GM12873 (cell line): ENCODE measurements at regions not wholly inside any gene's neighbourhood (a gene's known extent, or its start where the extent isn't known, plus 50 kb on each side); places are given as distances from the start of the nearest gene placed in this dataset.
A peak's percentile ranks its signal among the peaks of the same experiment; 100 is the strongest.

ENCODE experiments used
- TF ChIP-seq, protein P1 (sequence below): IDR thresholded peaks from 2 replicates; pipeline ENCODE4 v1.5.1; 2012; ENCODE audit warnings: low read depth, mild to moderate bottlenecking, moderate library complexity, low read length, control low read depth; ENCODE audit not compliant: insufficient read depth; ENCODE audit errors: missing control alignments

DNA sequence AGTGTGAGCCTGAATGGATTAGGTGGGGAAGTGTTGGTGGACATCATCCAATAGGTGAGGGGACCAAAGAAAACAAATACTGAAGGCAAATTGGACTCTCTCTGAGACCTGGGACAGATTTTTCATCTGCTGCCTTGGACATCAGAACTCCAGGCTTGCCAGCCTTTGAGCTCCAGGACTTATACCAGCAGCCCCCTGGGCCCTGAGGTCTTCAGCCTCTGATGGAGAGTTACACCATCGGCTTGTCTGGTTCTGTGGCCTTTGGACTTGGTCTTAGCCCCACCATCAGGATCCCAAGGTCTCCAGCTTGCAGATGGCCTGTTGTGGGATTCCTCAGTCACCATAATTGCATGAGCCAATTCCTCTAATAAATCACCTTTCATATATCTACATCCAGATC lies 80.8 kb upstream of the SLC8A3 start:
- TF ChIP-seq, protein P1, sequence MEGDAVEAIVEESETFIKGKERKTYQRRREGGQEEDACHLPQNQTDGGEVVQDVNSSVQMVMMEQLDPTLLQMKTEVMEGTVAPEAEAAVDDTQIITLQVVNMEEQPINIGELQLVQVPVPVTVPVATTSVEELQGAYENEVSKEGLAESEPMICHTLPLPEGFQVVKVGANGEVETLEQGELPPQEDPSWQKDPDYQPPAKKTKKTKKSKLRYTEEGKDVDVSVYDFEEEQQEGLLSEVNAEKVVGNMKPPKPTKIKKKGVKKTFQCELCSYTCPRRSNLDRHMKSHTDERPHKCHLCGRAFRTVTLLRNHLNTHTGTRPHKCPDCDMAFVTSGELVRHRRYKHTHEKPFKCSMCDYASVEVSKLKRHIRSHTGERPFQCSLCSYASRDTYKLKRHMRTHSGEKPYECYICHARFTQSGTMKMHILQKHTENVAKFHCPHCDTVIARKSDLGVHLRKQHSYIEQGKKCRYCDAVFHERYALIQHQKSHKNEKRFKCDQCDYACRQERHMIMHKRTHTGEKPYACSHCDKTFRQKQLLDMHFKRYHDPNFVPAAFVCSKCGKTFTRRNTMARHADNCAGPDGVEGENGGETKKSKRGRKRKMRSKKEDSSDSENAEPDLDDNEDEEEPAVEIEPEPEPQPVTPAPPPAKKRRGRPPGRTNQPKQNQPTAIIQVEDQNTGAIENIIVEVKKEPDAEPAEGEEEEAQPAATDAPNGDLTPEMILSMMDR, result no peak

DNA sequence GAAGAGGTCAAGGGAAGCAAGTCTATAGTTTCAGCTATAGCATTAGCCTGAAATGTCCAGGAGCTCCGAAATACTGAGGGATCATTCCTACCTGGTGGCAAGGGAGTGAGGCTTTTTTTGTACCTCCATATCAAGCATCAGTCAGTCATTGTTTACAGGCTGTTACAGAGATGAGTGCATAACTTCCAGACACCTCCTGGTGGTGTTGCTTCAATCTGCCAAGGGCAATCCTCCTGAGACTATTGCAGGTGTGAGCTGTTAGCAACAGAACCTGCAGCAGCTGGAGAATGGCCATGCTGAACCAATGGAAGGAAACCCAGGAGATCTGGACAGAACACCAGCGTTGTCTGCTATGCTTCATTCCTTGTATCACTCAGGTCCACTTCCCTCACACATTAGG lies 80.0 kb upstream of the SLC8A3 start:
- TF ChIP-seq, protein P1, result peak; percentile 10

DNA sequence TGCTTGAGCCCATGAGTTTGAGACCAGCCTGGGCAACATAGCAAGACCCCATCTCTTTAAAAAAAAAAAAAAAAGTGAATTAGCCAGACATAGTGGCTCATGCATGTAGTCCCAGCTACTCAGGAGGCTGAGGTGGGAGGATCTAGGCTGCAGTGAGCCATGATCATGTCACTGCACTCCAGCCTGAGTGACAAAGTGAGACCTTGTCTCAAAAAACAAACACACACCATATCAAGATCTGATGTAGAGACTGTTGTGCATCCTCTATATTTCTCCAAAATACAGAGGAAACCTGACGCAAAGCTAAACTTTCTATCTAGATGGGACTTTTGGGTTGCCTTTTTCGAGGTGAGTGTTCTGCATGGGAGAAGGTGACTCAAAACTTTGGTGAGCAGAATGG lies 77.4 kb upstream of the SLC8A3 start:
- TF ChIP-seq, protein P1, result no peak

DNA sequence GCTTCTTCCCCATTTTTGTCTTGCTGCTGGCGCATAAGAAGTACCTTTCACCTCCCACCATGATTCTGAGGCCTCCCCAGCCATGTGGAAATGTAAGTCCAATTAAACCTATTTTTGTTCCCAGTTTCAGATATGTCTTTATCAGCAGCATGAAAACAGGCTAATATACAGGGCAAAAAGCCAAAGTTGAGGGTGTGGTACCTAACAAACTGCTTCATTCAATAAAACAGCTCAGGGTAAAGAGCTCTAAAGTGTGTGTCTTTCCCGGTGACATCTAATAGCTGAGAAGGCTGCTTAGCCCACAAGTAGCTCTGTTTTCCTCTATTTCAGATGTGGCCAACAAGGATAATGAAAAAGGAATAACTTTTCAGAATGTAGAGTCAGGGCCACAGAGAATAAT lies 76.7 kb upstream of the SLC8A3 start:
- TF ChIP-seq, protein P1, result no peak

DNA sequence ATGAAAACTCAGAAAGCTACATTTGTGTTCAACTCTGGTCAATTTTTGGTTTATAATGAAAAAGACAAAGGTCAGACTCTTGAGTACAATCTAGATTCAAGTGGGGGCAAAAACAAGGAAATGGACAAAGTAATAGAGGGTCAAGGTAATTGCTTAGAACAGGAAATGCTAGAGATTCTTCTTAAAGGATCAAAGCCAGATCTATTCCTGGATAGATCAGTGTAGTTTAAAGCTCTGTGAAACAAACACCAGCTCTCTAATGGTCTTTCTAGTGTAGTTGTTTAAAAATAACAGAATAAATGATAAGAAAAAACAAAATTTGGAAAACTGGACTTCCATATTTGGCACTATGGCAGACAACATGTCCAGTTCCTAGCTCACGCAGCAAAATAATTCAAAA lies 70.7 kb upstream of the SLC8A3 start:
- TF ChIP-seq, protein P1, result no peak

DNA sequence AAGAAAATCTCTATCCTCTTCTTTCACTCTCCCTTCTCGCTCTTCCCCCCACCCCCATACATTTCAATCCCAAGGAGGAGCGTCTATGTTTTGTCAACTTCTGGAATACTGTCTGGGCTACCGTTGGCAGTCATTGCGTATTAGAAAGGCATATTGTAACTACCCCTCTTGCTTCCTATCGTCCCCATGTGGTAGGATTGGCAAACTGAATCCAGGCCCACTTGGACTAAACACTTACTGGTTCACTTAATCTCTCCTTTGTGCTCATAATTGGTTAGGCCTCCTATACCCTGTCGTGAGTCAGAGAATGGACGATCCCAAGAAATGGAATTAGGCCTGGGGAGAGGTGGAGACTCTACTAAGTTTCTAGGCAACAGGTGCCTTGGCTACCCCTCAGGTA lies 68.8 kb upstream of the SLC8A3 start:
- TF ChIP-seq, protein P1, result peak; percentile 79

DNA sequence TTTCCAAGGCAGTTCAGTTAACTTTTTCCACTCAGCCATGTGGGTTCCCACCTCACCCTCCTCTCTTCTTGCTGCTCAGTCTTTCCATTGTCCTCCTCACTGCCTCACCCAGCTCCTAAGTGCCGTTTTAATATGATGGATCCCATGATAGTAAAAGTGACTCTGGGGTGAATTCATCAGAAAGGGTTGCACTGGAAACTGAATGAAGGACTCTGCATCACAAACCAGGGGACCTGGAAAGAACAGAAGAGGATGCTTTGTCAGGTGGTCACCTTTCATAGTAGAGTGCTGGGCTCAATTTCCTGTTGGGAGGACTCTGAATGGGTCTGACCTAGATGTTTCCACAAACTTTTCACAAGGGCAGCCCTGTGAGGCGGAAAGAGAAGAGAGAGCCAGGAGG lies 67.8 kb upstream of the SLC8A3 start:
- TF ChIP-seq, protein P1, result no peak

DNA sequence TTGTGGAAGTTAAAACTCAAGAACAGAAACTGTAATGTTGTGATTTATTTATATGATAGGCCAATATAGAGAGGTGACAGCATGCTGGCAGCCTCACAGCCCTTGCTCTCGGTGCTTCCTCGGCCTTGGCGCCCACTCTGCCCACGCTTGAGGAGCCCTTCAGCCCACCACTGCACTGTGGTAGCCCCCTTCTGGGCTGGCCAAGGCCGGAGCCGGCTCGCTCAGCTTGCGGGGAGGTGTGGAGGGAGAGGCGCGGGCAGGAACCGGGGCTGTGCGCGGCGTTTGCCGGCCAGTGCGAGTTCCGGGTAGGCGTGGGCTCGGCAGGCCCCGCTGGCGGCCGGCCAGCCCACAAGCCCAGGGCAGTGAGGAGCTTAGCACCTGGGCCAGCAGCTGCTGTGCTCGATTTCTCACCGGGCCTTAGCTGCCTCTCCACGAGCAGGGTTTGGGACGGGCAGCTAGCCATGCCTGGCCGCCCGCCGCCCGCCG lies 65.8 kb upstream of the SLC8A3 start:
- TF ChIP-seq, protein P1, result no peak
